ENCODE measurements at regions not wholly inside any gene's neighbourhood (a gene's known extent, or its start where the extent isn't known, plus 50 kb on each side); places are given as distances from the start of the nearest gene placed in this dataset.

DNA sequence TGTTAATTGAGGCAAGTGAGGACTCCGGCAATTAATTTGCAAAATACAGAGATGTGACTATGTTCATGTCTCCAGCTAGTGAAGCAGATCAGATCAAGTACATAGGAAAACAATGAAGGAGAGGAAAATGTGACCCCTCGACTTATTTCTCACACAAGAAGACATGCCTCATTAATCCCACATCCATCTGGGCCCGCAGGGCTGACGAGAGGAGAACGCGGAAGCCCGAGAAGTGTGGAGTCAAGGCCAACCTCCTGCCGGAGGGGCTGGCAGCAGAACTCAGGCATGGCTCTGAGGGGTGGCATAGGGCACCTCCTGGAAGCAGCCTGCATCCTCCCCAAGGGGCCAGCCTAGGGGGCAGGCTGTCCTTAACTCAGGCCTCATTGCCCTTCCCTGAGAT lies 54.4 kb downstream of the ZNF503 start:
- Mint-ChIP-seq H3K27me3 (ENCODE audit: low read depth, poor library complexity) (peaks cover 23% of the 10 kb centered on the region), H3K27ac (peak overlapping the region; percentile 8), H3K4me3 (peak overlapping the region; percentile 19), H3K9me3 (peaks cover 22% of the 10 kb centered on the region), H3K4me1 (peaks cover 54% of the 10 kb centered on the region), H3K36me3 (ENCODE audit: low read depth) (no peaks in the 10 kb centered on the region)
- TF ChIP-seq, protein P1, sequence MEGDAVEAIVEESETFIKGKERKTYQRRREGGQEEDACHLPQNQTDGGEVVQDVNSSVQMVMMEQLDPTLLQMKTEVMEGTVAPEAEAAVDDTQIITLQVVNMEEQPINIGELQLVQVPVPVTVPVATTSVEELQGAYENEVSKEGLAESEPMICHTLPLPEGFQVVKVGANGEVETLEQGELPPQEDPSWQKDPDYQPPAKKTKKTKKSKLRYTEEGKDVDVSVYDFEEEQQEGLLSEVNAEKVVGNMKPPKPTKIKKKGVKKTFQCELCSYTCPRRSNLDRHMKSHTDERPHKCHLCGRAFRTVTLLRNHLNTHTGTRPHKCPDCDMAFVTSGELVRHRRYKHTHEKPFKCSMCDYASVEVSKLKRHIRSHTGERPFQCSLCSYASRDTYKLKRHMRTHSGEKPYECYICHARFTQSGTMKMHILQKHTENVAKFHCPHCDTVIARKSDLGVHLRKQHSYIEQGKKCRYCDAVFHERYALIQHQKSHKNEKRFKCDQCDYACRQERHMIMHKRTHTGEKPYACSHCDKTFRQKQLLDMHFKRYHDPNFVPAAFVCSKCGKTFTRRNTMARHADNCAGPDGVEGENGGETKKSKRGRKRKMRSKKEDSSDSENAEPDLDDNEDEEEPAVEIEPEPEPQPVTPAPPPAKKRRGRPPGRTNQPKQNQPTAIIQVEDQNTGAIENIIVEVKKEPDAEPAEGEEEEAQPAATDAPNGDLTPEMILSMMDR (IDR thresholded peaks at IDR 0.05): no peak
- DNase-seq: peak; percentile 57

DNA sequence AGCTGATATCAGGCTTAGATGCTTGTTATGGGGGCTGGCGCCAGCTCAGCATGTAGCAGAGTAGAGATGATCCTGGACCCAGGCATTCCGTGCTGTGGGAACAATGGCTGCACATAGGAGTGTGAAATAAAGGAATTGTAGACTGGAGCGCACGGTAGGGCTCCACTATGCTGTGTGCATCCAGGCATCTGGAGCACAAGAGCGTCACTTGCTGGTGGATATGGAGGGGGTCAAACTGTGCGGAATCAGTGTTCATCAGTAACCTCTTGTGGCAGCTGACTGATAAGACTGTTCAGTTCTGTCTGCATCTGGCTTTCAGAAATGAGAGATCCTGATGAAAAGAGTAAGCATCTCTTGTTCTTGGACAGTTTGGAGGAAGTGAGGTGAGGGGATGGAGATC lies 55.8 kb downstream of the ZNF503 start:
- Mint-ChIP-seq H3K9me3 (peaks cover 22% of the 10 kb centered on the region), H3K4me3 (no peak overlapping the region), H3K27me3 (ENCODE audit: low read depth, poor library complexity) (peaks cover 18% of the 10 kb centered on the region), H3K4me1 (peaks cover 57% of the 10 kb centered on the region), H3K36me3 (ENCODE audit: low read depth) (no peaks in the 10 kb centered on the region), H3K27ac (no peak overlapping the region)
- DNase-seq: no peak
- TF ChIP-seq, protein P1 (IDR thresholded peaks at IDR 0.05): no peak

DNA sequence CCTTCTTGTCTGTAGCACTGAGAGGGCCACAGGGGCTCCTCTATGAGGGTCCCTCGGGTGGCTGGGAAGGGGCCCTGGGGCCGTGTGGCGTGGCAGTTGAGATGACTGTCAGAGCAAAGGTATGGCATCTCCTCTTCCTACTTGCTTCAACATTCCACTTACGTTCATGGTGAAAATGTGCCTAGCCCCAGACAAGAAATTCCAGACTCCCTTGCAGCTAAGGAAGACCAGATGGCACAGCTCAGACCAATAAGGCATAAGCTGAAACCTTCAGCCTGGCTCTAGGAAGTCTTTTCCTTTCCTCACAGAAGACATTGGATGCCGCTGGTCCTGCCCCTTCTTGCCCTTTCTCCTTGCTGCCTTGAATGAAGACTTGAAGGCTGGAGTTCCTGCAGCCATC lies 57.4 kb downstream of the ZNF503 start:
- H3K9me3 Mint-ChIP-seq: peaks cover 22% of the 10 kb centered on the region
- H3K27ac Mint-ChIP-seq: no peak overlapping the region
- peaks cover 20% of the 10 kb centered on the region for H3K27me3 Mint-ChIP-seq (ENCODE audit: low read depth, poor library complexity)
- H3K36me3 Mint-ChIP-seq (ENCODE audit: low read depth): no peaks in the 10 kb centered on the region
- TF ChIP-seq, protein P1 (IDR thresholded peaks at IDR 0.05): no peak
- no peak for DNase-seq
- H3K4me3 Mint-ChIP-seq: no peak overlapping the region
- peaks cover 47% of the 10 kb centered on the region for H3K4me1 Mint-ChIP-seq

- no peak for DNase-seq
- TF ChIP-seq, protein P1 (IDR thresholded peaks at IDR 0.05): no peak
- Mint-ChIP-seq H3K4me1 (peaks cover 37% of the 10 kb centered on the region), H3K4me3 (no peak overlapping the region), H3K9me3 (peaks cover 22% of the 10 kb centered on the region), H3K27ac (no peak overlapping the region), H3K27me3 (ENCODE audit: low read depth, poor library complexity) (peaks cover 37% of the 10 kb centered on the region), H3K36me3 (ENCODE audit: low read depth) (no peaks in the 10 kb centered on the region)
Measured at GRCh38 chr10:75342397-75342796, 59.2 kb downstream of the ZNF503 start.

DNA sequence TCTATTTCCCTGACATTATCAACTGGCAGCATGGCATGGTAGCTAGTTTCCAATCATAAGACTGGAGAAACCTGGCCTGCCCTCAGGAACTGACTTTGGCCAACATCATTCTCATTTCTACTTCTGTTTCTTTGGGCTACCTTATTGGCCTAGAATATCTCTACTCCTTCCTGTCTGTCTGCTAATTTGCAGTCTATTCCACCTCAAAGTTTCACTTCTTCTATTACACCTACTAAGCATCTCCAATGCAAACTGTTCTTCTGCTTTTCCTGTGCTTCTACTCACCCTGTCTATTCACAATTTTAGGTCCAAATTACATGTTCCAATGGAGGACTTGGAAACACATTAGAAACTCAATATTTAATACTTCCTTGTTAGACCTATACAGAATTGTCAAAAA lies 65.6 kb downstream of the ZNF503 start:
- Mint-ChIP-seq H3K4me3 (no peak overlapping the region), H3K4me1 (no peaks in the 10 kb centered on the region), H3K36me3 (ENCODE audit: low read depth) (peaks cover 23% of the 10 kb centered on the region), H3K27me3 (ENCODE audit: low read depth, poor library complexity) (peaks cover 29% of the 10 kb centered on the region), H3K27ac (no peak overlapping the region), H3K9me3 (peaks cover 38% of the 10 kb centered on the region)
- TF ChIP-seq, protein P1 (IDR thresholded peaks at IDR 0.05): no peak
- no peak for DNase-seq

GRCh38 chr10:75335191-75335590 lies 66.4 kb downstream of the ZNF503 start:
- no peaks in the 10 kb centered on the region for H3K4me1 Mint-ChIP-seq
- TF ChIP-seq, protein P1 (IDR thresholded peaks at IDR 0.05): no peak

More at GRCh38 chr10:75335191-75335590, 66.4 kb downstream of the ZNF503 start:
- Mint-ChIP-seq H3K27me3 (ENCODE audit: low read depth, poor library complexity) (peaks cover 34% of the 10 kb centered on the region), H3K9me3 (peaks cover 42% of the 10 kb centered on the region), H3K27ac (no peak overlapping the region), H3K4me3 (no peak overlapping the region), H3K36me3 (ENCODE audit: low read depth) (peaks cover 23% of the 10 kb centered on the region)
- DNase-seq: no peak

Measured in nephron progenitor cell (in vitro differentiated cells).